ENCODE measurements at regions not wholly inside any gene's neighbourhood (a gene's known extent, or its start where the extent isn't known, plus 50 kb on each side); places are given as distances from the start of the nearest gene placed in this dataset.

GRCh38 chr10:3451516-3452172, 279.1 kb upstream of the PITRM1 start:
- DNase-seq, result no peak

- no peak for DNase-seq
These were observed 273.6 kb upstream of the PITRM1 start for GRCh38 chr10:3446221-3446620.

- DNase-seq, result no peak
These were observed 273.1 kb upstream of the PITRM1 start for GRCh38 chr10:3445648-3446047.

- DNase-seq, result no peak
These were observed 269.9 kb upstream of the PITRM1 start for GRCh38 chr10:3442451-3442990.

GRCh38 chr10:3439183-3439582, 266.6 kb upstream of the PITRM1 start:
- DNase-seq, result no peak

- DNase-seq, result no peak
These were observed 266.0 kb upstream of the PITRM1 start for GRCh38 chr10:3438606-3439005.

GRCh38 chr10:3435671-3436070, 263.1 kb upstream of the PITRM1 start:
- no peak for DNase-seq

- no peak for DNase-seq
These were observed 261.4 kb upstream of the PITRM1 start for GRCh38 chr10:3433988-3434387.

- DNase-seq, result no peak
These were observed 260.5 kb upstream of the PITRM1 start for GRCh38 chr10:3433131-3433530.

- no peak for DNase-seq
These were observed 259.7 kb upstream of the PITRM1 start for GRCh38 chr10:3432081-3432825.

GRCh38 chr10:3430501-3430900, 257.9 kb upstream of the PITRM1 start:
- DNase-seq, result no peak

- DNase-seq, result no peak
These were observed 257.1 kb upstream of the PITRM1 start for GRCh38 chr10:3429676-3430075.

GRCh38 chr10:3428826-3429225, 256.2 kb upstream of the PITRM1 start:
- no peak for DNase-seq

GRCh38 chr10:3427950-3428354, 255.4 kb upstream of the PITRM1 start:
- DNase-seq, result no peak

GRCh38 chr10:3427347-3427746, 254.8 kb upstream of the PITRM1 start:
- DNase-seq, result no peak

GRCh38 chr10:3426190-3426845, 253.7 kb upstream of the PITRM1 start:
- DNase-seq, result no peak

- DNase-seq, result no peak
These were observed 253.1 kb upstream of the PITRM1 start for GRCh38 chr10:3425716-3426115.

- DNase-seq, result no peak
These were observed 252.7 kb upstream of the PITRM1 start for GRCh38 chr10:3425261-3425660.

- DNase-seq, result no peak
These were observed 251.7 kb upstream of the PITRM1 start for GRCh38 chr10:3424111-3424851.

- DNase-seq, result no peak
These were observed 250.8 kb upstream of the PITRM1 start for GRCh38 chr10:3423384-3423783.

- no peak for DNase-seq
These were observed 249.7 kb upstream of the PITRM1 start for GRCh38 chr10:3422282-3422681.

GRCh38 chr10:3421537-3422257, 249.1 kb upstream of the PITRM1 start:
- no peak for DNase-seq

Measured in NCI-H2171 (cell line).